Left ventricle myocardium superior (tissue), 1 donor: ENCODE measurements at regions not wholly inside any gene's neighbourhood (a gene's known extent, or its start where the extent isn't known, plus 50 kb on each side); places are given as distances from the start of the nearest gene placed in this dataset.
"Not testable (repeated sequence)": the region's sequence is repeated elsewhere in the genome, so short reads cannot be mapped to it uniquely, and the experiment has no call there.

Experiments used
- ATAC-seq: fragments of 200-7000 bp; cut with Tn5 transposase; one replicate; pipeline ENCODE4 v1.9.1; 2020; ENCODE audit warnings: mild to moderate bottlenecking, moderate library complexity
- DNase-seq: peaks from one replicate; pipeline ENCODE4 v3.0.0-alpha.2; 2020
- intact Hi-C: fragments of 100-400 bp; cut with micrococcal nuclease; formaldehyde crosslinking; loops from one replicate; pipeline ENCODE4 v1.11.0; 2022
- donor health status: DM: no; HTN: yes; CAD: no; lungs with severe emphysema.

DNA sequence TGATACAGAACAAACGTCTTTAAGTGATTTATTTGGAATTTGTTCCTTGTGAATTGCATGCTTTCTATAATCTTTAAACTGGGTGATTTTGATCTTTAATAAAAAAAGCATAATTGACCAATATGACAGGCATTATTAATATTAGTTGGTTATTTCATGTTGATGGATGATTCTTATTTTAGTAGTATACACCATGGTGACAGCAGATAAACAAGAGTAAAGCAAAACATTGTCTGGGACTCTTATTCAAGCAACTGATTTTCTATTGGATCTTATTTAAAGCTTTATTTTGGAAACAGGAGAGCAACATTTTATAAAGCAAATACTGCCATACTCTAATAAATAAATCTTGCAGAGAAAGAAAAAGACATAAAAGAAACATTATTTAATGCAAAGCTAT lies 591.4 kb upstream of the GNPDA2 start:
- intact Hi-C loops = no loop called here
- DNase-seq (no peak), ATAC-seq (peak; percentile 68)

DNA sequence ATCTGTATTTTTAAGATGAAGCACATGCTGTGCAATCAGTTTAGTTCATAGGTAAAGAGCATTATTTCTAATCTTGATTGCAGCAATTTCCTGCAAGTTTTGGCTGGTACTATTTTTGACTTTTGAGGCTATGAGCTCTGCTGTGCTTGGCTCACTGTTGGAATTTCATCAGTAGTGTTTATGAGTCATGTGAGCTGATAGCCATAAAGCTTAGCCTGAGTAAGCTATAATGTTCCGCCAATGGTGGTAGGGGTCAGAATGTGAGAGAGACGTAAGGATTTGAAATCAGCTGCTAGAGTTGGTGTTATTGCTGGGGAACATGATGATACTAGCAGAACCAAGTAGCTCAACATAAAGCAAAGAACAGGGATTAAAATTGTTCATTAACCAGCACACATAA lies 590.9 kb upstream of the GNPDA2 start:
- intact Hi-C loops = no loop called here
- no peak for DNase-seq
- peak; percentile 93 for ATAC-seq

DNA sequence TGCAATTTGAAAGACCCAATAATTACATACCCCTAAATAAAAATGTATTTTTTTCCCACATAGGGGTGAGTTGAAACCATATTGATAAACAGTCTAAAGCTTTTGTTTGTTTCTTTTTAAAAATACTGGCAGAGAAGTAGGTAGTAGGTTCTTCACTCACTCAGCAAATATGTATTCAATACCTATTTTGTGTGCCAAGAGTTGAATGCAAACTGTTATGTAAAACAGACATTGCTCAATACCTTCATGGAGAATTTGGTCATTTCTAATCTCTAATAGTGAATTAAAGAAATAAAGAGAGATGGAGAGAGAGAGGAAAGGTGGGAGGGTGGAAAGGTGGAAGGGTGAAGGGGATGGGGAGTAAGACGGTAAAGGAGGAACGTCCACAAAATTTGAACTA lies 589.9 kb upstream of the GNPDA2 start:
- intact Hi-C loops = no loop called here
- no peak for DNase-seq
- ATAC-seq = no peak

DNA sequence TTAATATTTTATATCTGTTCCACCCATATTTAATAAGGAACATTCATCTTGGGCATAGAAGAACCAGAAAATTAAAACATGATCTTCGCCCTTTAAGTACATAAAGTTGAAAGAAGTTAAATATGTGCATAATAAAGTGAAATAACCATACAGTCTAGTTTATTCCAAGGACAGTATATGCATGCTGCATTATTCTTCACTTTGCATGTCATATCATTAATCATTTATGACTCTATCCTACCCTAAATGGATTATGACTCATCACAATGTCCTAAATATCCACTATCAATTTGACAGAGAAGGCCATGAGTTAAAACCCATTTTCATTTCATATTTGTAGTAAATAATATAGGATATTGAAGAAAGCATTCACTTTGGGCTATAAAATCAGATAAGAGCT lies 576.5 kb upstream of the GNPDA2 start:
- ATAC-seq = no peak
- intact Hi-C loops = no loop called here
- no peak for DNase-seq

DNA sequence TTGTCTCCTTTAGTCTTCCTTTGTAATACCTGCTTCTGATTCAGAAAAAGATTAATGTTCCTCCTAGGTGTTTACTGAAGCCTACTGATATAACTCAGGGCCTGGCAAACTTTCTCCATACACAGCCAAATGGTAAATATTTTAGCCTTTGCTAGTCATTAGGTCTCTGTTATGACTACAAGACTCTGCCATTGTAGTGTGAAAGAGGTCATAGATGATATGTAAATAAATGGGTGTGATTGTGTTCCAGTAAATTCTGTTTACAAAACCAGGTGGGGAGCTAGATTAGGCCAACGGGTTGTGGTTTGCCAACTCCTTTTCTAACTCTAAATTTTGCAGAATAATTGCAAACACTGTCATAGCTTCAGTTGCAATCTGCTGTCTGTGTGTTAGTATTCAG lies 568.1 kb upstream of the GNPDA2 start:
- no peak for DNase-seq
- intact Hi-C loops = no loop called here
- no peak for ATAC-seq

DNA sequence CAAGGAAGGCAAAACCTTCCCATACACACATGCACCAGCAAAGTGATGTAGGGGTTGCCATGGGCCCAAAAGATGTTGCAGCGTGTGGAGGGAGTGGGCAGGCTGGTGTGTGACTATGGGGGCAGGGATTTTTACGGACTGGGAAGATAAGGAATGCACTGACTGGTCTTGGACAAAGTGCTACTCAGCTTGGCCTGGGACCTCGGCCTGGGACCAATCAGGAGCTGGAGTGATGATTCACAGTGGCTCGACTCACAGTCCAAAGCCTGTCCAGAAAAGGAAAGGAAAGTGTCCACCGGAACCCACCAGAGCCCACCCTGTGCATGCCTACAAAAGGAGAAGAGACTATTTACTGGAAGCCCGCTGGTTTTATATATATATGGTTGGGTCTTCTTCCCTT lies 567.0 kb upstream of the GNPDA2 start:
- ATAC-seq (no peak), DNase-seq (no peak)
- intact Hi-C loops = no loop called here

DNA sequence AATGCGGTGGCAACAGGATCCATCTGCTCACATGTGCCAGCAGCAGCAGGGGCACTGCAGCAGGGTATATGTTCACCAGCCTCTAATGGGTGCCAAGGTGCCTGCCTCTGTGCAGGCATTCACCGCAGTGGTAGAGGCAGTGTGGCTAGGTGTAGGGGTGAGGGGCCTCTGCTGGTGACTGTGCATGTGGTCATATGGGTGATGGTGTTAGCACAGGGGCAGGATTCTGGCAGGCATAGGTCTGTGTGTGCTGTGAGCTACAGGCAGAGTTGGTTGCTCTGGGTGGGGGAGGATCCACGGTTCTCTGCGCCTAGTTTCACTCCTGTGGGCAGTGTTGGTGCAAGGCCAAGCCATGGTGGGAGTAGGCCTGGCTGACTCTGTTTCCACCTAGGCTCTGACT lies 566.5 kb upstream of the GNPDA2 start:
- ATAC-seq (no peak), DNase-seq (no peak)
- intact Hi-C loops = no loop called here

DNA sequence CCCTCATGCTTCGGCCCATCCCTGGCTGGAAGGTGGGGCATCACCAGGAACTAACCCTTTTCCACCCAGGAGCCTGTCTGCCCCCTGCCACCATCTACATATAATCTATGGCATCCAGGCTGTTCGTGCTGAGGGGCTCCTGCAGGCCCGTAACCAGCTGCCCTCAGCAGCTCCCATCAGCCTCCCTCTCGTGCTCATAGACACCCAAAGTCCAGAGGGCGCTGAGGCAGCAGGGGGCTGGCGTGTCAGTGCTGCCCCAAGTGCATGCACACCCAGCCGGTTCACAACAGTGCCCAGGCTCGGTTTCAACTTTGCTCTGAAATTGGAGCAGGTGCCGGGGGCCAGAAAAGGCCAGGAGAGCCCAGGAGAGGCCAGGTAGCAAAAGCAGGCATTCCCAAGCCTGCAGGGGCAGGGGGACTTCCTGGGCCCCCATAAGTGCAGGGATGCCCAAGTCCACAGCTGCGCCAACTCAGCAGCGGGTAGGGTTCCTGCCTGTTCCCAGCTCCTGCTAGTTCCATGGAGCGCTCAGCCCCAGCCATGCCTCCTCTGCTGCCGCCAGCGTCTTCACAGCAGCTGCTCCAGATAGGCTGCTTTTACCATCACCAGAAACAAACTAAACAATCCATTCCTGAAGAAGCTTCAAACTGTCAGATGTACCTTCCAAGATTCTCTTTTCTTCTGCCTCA lies 558.2 kb upstream of the GNPDA2 start:
- DNase-seq (no peak), ATAC-seq (no peak)
- intact Hi-C loops = no loop called here

DNA sequence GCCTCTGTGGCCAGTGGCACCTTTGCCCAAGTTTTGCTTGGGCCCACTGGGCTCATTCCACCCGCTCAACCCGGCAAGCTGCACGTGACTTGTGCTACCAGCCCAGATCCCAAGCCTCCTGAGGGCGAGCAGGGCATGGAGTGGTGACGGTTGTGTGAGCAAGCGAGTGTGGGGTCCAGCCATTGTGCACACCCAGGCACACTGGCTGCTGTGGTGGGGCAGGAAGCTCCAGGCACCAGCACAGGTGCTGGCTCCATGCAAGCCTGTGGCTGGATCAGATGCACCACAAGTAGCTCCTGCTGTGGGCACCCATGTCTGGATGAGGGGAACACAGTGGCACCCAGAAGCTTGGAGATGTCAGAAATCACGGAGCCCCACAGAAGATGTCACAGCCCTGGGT lies 557.0 kb upstream of the GNPDA2 start:
- ATAC-seq (no peak), DNase-seq (no peak)
- intact Hi-C loops = no loop called here

DNA sequence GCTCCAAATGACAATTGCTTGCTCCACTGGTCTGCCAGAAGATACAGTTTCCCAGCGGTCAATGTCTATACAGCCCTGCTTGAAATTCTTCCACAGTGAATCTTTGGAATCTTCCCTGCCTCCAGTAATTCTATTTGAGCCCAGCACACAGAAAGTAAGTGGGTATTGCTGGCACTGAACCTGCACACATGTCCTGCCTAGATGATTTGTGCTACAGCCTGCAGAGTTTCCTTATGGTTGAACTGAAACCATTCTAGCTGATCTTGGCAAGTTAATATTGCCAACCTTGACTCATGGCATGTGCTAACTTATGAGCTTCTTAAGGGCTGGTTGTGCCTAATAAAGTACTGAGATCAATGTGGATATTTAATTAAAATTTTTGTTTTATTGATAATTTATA lies 553.8 kb upstream of the GNPDA2 start:
- DNase-seq (no peak), ATAC-seq (no peak)
- intact Hi-C loops = no loop called here

DNA sequence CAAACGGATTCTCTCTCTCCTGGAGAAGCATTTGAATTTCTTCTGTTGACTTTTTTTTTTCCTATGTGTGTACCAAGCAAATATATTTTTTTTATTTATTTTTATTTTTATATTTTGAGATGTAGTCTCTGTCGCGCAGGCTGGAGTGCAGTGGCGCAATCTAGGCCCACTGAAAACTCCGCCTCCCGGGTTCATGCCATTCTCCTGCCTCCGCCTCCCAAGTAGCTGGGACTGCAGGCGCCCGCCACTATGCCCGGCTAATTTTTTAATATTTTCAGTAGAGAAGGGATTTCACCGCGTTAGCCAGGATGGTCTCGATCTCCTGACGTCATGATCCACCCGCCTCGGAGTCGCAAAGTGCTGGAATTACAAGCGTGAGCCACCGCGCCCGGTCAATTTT lies 549.5 kb upstream of the GNPDA2 start:
- no peak for DNase-seq
- intact Hi-C loops = no loop called here
- no peak for ATAC-seq

DNA sequence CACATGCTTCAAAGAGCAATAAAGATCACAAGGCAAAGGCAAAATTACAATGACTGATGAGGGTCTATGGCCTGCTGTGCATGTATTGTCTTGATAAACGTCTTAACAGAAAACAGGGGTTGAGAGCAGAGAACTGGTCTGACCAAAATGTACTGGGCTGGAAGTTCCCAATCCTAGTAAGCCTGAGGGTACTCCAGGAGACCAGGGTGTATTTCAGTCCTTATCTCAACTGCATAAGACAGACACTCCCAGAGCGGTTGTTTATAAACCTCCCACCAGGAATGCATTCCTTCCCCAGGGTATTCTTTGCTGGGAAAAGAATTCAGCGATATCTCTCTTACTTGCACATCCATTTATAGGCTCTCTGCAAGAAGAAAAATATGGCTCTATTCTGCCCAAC lies 521.8 kb upstream of the GNPDA2 start:
- intact Hi-C loops, ATAC-seq, DNase-seq: not testable (repeated sequence)

DNA sequence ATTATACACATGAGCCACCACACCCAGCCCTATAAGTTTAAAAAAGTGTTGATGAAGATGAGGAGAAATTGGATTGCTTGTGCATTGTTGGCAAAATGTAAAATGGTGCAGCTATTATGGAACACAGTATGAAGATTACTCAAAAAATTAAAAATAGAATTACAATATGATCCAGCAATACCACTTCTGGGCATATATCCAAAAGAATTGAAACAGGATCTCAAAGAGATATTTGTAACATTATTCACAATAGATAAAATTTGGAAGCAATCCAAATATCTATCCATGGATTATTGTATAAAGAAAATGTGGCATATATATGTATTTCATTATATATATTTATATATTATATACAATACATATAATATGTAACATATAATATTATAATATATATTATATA lies 515.6 kb upstream of the GNPDA2 start:
- intact Hi-C loops = no loop called here
- ATAC-seq (no peak), DNase-seq (no peak)

DNA sequence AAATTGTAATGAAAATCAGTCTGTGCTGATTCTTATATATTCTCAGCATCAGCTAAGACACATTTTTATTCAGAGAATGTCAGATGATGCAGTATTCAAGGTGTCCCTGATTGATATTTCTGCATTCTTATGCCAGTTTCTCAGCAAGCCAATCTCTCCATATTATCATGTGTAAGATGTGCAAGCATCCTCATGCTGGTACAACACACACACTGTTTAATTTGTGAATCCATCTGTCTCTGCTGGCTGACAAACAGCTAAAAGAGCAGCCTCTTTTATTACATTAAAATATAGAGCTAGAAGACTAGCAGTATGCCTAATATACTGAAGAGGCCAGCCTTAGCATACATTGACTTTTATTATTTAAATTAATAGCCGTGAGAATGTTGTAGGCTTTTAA lies 502.9 kb upstream of the GNPDA2 start:
- no peak for ATAC-seq
- no peak for DNase-seq
- intact Hi-C loops = no loop called here

DNA sequence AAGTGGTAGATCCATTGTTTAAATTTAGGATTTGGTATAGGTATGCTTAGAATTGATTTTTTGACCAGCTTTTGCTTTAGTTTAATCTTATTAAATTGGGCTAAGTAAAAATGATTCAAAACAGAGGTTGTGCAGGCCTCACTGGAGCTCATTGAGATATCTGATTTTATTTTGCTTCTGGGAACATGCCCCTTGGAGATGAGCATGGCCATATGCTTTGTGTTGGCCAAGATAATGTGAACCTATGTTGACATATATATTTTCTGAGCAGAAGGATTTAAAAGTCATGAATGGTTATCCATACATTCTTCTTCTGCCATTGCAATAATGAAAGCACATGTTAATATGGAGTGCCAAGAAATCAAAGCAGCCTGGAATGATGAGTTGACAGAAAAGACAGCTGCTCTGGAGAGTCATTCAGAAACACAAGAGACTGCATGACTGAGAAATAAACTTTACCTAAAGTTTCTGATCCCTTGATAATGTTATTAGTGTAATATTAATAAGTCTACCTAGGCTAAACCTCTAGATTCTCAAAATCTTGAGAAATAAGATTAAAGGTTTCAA lies 489.7 kb upstream of the GNPDA2 start:
- no peak for ATAC-seq
- intact Hi-C loops = no loop called here
- no peak for DNase-seq

DNA sequence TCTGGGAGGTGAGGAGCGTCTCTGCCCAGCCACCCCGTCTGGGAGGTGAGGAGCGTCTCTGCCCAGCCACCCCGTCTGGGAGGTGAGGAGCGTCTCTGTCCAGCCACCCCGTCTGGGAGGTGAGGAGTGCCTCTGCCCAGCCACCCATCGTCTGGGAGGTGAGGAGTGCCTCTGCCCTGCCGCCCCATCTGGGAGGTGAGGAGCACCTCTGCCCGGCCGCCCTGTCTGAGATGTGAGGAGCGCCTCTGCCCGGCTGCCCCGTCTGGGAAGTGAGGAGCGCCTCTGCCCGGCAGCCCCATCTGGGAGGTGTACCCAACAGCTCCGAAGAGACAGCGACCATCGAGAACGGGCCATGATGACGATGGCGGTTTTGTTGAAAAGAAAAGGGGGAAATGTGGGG lies 482.1 kb upstream of the GNPDA2 start:
- DNase-seq, intact Hi-C loops, ATAC-seq: not testable (repeated sequence)

DNA sequence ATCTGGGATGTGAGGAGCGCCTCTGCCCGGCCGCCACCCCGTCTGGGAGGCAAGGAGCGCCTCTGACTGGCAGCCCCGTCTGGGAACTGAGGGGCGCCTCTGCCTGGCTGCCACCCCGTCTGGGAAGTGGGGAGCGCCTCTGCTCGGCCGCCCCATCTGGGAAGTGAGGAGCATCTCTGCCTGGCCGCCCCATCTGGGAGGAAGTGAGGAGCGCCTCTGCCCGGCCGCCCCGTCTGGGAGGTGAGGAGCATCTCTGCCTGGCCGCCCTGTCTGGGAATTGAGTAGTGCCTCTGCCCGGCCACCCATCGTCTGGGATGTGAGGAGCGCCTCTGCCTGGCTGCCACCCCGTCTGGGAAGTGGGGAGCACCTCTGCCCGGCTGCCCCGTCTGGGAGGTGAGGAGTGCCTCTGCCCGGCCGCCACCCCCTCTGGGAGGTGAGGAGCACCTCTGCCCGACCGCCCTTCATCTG lies 481.5 kb upstream of the GNPDA2 start:
- intact Hi-C loops, ATAC-seq, DNase-seq: not testable (repeated sequence)

DNA sequence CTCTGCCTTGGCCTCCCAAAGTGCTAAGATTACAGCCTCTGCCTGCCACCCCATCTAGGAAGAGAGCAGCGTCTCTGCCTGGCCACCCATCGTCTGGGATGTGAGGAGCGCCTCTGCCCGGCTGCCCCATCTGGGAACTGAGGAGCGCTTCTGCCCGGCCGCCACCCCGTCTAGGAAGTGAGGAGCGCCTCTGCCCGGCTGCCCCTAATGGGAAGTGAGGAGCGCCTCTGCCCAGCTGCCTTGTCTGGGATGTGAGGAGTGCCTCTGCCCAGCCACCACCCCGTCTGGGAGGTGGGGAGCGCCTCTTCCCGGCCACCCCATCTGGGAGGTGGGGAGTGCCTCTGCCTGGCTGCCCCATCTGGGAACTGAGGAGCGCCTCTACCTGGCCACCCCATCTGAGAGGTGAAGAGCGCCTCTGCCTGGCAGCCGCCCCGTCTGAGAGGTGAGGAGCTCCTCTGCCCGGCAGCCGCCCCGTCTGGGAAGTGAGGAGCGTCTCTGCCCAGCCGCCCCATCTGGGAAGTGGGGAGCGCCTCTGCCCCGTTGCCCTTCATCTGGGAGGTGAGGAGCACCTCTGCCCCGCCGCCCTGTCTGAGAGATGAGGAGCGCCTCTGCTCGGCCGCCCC lies 481.0 kb upstream of the GNPDA2 start:
- ATAC-seq, intact Hi-C loops, DNase-seq: not testable (repeated sequence)

DNA sequence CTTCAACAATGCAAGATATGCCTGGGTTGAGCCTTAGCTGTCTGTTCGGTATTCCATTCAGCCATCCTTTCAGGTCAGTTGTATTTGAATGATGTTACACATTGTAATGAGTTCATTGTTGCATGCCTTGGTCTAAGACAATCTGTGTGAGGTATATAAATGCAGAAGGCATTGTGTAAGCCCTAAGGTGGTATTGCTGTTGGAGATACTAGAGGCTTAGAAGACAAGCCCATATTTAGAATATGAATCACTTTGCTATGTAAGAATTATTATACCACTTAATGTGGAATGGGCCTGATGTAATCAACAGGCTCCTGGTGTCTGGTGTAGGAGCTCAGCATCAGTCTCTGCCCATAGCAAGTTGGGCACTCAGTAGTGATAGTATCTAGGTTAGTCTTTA lies 473.4 kb upstream of the GNPDA2 start:
- ATAC-seq (no peak), DNase-seq (no peak)
- intact Hi-C loops = no loop called here

DNA sequence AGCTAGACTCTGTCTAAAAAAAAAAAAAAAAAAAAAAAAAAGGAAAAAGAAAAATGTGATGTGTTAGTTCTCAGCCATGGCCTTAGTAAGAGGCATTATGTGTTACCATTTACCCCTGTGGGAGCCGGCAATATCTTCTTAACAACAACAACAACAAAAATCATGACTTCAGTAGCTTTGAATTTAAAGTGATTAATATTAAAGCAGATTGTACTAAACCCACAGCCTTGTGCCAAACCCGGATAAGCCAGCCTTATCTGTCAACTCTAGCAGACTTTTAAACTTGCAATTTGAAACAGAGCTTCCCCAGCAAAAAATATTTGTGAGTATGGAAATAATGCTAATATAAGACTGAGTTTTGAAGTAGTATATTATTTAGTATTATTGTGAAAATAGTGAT lies 462.1 kb upstream of the GNPDA2 start:
- no peak for ATAC-seq
- intact Hi-C loops = no loop called here
- DNase-seq = no peak

DNA sequence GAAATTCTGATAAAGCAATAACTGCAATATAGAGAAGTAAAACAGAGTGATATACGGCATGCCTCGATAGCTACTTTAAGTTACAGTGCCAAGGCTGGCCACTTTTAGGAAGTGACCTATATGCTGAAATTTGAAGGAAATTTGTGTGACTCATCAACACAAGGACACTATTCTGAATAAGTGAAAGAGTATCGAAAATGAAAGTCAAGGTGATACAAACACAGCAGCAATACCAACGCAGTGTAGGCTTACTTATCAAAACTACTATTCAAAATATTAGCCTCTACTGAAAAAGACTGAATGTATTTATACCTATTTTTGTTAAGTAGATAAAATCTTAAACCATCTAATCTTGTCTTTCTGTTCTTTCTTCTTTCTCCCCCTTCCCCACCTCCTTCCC lies 459.9 kb upstream of the GNPDA2 start:
- intact Hi-C loops = no loop called here
- DNase-seq (no peak), ATAC-seq (no peak)
